GM18517 (cell line): ENCODE measurements at regions not wholly inside any gene's neighbourhood (a gene's known extent, or its start where the extent isn't known, plus 50 kb on each side); places are given as distances from the start of the nearest gene placed in this dataset.
"Not testable (repeated sequence)": the region's sequence is repeated elsewhere in the genome, so short reads cannot be mapped to it uniquely, and the experiment has no call there.

Experiments used
- ATAC-seq: cut with Tn5 transposase; IDR thresholded peaks from one replicate; pipeline ENCODE4 v1.9.1; 2021; ENCODE audit warnings: mild to moderate bottlenecking, moderate library complexity; ENCODE audit not compliant: unreplicated experiment

DNA sequence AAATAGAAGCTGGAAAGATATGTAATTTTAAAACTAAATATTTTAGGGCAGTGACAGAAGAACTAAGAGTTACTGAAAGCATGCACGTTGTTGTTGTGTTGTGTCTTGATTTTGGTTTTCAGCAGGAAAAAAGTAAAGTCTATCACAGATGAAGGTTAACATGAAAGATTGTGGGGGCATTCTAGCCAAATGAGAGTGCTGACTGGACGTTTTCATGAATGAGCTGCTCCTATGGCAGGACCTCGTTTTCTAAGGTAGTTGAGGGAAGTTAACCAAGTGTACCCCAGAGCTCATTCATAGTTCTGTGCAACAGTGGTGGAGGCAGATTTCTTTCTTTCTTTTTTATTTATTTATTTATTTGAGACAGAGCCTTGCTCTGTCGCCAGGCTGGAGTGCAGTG is 194.6 kb upstream of the IRS2 start:
- no peak for ATAC-seq

GRCh38 chr13:109979676-109980075 is 193.3 kb upstream of the IRS2 start:
- ATAC-seq, result not testable (repeated sequence)

DNA sequence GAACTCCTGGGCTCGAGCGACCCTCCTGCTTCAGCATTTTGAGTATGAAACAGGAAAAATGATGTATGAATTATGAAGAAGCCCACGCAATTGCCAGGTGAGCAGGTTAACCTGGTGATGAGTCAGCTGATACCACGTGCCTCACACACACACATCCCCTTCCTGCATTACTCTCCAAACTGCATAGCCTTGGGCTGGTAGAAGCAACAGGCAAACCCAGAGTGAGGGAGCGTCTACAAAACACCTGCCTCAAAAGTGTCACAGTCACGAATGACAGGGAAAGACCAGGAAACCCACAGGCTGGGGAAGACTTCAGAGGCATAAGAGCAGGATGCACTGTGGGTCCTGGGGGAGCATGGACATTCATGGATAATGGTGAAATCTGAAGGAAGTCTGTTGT is 192.8 kb upstream of the IRS2 start:
- ATAC-seq, result no peak

DNA sequence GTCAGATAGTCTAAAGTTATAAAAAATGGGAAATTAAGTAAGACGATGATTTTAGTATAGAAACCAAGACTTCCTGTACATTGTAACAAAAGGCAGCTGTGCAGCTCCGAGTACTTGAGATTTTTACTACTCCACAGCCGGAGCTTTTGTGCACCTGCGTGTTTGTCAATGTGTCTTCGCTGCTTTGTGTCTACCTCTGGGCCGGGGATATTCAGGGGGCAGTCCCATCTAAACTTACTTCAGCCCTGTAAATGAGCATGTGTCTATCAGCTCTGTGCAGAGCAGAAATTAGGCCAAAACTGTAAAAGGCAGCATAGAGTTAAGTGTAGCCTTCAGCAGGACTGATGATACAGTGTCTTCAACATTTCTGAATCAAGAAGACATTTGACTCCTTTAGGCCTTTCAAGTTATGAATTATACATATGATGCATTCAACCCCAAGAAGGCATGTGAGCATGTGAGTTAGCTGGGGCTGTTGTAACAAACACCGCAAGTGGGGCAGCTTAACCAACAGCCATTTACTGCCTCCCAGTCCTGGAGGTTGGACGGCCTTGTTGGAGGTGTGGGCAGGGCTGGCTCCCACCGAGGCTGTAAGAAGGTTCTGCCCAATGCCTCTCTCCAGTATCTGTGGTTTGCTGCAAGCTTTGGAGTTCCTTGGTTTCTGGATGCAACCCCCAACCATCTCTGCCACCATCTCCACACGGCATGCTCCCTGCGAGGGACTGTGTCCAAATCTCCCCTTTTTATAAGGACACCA is 191.0 kb upstream of the IRS2 start:
- ATAC-seq, result no peak

GRCh38 chr13:109976206-109976997 is 190.0 kb upstream of the IRS2 start:
- no peak for ATAC-seq

- ATAC-seq, result no peak
These were observed 188.0 kb upstream of the IRS2 start for GRCh38 chr13:109974354-109974753.

DNA sequence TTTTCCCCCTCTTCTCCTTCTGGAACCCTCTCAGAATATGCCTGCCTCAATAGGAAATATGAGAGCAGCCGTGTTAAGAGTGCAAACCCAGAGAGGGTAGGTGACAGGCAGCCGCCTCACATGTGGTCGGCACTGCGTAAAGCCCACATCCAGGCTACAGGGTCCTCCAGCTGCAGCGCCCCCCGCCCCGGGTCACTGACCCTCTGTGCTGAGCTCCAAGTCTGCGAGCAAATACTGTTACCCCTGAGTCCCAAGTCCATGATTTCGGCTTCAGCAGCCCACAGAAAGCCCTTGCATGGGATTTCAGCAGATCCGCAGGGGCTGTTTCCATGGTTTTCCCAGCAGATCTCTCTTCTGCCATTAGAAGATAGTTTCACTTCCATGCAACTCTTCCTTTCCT is 186.9 kb upstream of the IRS2 start:
- no peak for ATAC-seq

- no peak for ATAC-seq
These were observed 185.2 kb upstream of the IRS2 start for GRCh38 chr13:109971456-109972090.

DNA sequence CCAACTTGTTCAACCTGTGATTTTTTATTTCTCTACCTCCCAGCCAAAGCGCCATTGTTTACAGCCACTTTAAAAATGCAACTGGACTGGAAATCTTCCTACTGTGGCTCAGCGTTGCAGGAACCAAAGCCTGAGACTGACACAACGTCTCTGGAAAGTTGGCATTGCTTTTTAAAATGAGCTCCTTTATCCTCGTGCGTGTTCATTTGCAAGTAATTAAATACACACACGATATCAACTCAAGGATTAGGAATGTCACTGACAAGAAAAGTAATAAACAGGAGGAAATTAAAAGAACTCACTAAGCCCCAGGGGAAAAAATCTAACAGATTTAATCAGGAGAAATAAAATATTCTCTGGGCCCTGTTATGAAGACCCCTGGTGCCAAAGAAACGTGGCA is 184.6 kb upstream of the IRS2 start:
- ATAC-seq, result no peak

GRCh38 chr13:109968876-109969577 is 182.6 kb upstream of the IRS2 start:
- no peak for ATAC-seq

- ATAC-seq, result no peak
These were observed 177.7 kb upstream of the IRS2 start for GRCh38 chr13:109963960-109964563.

GRCh38 chr13:109963384-109963783 is 177.0 kb upstream of the IRS2 start:
- no peak for ATAC-seq

GRCh38 chr13:109959903-109960302 is 173.5 kb upstream of the IRS2 start:
- ATAC-seq, result no peak

DNA sequence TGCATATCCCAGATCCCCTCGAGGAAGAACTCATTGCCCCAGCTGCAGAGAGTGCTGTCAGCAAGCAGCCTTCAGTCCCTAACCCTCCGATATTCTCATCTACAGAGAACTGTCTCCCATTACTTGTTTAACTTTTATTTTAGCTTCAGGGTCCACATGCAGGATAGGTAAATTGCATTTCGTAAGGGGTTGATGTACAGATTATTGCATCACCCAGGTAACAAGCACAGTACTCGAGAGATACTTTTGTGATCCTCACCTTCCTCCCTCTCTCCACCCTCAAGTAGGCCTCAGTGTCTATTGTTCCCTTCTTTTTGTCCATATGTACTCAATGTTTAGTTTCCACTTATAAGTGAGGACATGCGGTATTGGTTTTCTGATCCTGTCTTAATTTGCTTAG is 171.5 kb upstream of the IRS2 start:
- no peak for ATAC-seq

GRCh38 chr13:109955598-109955997 is 169.2 kb upstream of the IRS2 start:
- ATAC-seq, result no peak

DNA sequence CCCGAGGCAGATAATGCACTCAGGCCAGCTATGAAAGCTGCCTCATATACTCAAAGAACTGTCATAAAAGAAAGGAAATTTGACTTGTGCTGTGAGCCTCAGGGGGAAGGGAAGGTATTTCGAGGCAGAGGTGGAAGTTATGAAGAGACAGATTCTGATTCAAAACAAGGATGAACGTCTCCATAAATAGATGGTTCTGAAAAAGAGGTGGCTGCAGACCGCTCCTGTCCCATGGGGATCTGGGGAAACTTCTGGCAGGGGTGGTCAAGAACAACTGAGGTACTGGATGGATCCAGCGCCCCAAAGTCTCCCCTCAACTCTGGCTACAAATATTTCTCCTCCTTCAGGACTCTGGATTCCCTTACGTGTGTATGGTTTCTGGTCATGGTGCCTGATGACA is 168.1 kb upstream of the IRS2 start:
- no peak for ATAC-seq

DNA sequence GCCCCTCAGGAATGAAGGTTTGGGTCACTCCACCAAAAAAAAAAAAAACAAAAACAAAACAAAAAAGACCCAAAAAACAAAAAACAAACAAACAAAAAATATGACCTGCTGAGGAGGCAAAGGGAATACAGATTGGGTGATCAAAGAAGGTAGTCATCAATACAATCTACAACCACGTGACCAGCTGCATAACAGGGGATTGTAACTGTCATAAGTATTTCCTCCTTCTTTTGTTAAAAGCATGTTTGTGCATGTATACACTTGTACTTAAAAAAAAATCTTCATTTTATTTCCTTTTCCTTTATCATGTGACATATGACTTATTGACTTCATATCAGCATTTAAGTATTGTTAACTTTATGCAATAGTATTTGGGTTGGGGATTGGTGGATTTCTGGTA is 165.1 kb upstream of the IRS2 start:
- ATAC-seq, result no peak

DNA sequence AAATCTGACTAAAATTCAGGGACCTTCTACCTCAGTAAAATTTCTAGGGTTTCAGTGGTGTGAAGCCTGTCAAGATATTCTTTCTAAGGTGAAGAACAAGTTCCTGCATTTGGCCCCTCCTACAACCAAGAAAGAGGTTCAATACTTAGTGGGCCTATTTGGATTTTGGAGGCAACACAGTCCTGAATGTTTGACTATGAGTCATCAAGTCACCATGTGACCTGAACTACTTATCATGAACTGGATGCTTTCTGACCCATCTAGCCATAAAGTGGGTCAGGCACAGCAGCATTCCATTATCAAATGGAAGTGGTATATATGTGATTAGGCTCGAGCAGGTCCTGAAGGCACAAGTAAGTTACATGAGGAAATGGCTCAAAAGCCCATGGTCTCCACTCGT is 163.0 kb upstream of the IRS2 start:
- no peak for ATAC-seq

DNA sequence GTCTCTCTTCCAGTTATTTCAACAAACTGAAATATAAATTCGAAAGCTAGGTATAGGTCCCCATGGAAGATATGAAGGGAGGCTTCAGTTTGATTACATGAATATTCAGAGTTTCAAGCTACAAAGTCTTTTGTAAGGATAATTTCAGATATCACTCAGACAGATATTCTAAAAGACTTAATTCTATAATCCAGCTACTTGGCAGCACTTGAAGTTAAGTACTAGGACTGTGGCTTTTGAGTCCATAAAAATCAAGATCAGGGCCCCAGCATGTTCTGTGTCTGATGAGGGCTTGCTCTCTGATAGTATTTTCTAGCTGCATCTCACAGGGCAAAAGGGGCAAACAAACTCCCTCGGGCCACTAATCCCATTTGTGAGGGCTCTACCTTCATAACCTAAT is 160.6 kb upstream of the IRS2 start:
- ATAC-seq, result no peak

- ATAC-seq, result no peak
These were observed 159.0 kb upstream of the IRS2 start for GRCh38 chr13:109945206-109945960.
